Prostate gland (tissue), 2 donors: ENCODE measurements at regions not wholly inside any gene's neighbourhood (a gene's known extent, or its start where the extent isn't known, plus 50 kb on each side); places are given as distances from the start of the nearest gene placed in this dataset.

Source experiments
- CTCF ChIP-seq, 4 experiments: fragments of 200-600 bp in 2 of 4; fragments of 450-650 bp in 2 of 4; sonication (generic) in 2 of 4; IDR thresholded peaks; 1 replicate in 3 of 4; 2 replicates in 1 of 4; pipeline ENCODE4 v1.5.1; 2016 to 2019; ENCODE audit warnings: antibody characterized with exemption in 4 of 4, mild to moderate bottlenecking in 2 of 4, moderate library complexity in 2 of 4
- POLR2A ChIP-seq: fragments of 450-650 bp; IDR thresholded peaks from one replicate; pipeline ENCODE4 v1.6.1; 2016; ENCODE audit warnings: antibody characterized with exemption, mild to moderate bottlenecking

- TF ChIP-seq CTCF (IDR thresholded peaks at IDR 0.05): no peak
- no peak for TF ChIP-seq POLR2A
Measured at GRCh38 chr13:57017357-57017756, 123.4 kb upstream of the PRR20A start.
